Mucosa of stomach (tissue), 1 donor: ENCODE measurements at regions not wholly inside any gene's neighbourhood (a gene's known extent, or its start where the extent isn't known, plus 50 kb on each side); places are given as distances from the start of the nearest gene placed in this dataset.
"Not testable (repeated sequence)": the region's sequence is repeated elsewhere in the genome, so short reads cannot be mapped to it uniquely, and the experiment has no call there.

Experiments used
- H3K27me3 ChIP-seq: one replicate; pipeline ENCODE4 v1.7.0; 2013; ENCODE audit warnings: mild to moderate bottlenecking, low read length; ENCODE audit not compliant: control insufficient read depth, insufficient read depth
- H3K36me3 ChIP-seq: one replicate; pipeline ENCODE4 v1.7.0; 2013; ENCODE audit warnings: low read length; ENCODE audit not compliant: control insufficient read depth, insufficient read depth
- H3K4me1 ChIP-seq: one replicate; pipeline ENCODE4 v1.7.0; 2013; ENCODE audit warnings: mild to moderate bottlenecking, low read length; ENCODE audit not compliant: control insufficient read depth, insufficient read depth
- H3K4me3 ChIP-seq: one replicate; pipeline ENCODE4 v1.7.0; 2013; ENCODE audit warnings: low read length
- H3K9ac ChIP-seq: one replicate; pipeline ENCODE4 v1.7.0; 2013; ENCODE audit warnings: mild to moderate bottlenecking, low read length, moderate library complexity
- H3K9me3 ChIP-seq: one replicate; pipeline ENCODE4 v1.7.0; 2013; ENCODE audit warnings: mild to moderate bottlenecking, low read length, moderate library complexity; ENCODE audit not compliant: control insufficient read depth
- donor health status: Pancreatic carcinoma.

DNA sequence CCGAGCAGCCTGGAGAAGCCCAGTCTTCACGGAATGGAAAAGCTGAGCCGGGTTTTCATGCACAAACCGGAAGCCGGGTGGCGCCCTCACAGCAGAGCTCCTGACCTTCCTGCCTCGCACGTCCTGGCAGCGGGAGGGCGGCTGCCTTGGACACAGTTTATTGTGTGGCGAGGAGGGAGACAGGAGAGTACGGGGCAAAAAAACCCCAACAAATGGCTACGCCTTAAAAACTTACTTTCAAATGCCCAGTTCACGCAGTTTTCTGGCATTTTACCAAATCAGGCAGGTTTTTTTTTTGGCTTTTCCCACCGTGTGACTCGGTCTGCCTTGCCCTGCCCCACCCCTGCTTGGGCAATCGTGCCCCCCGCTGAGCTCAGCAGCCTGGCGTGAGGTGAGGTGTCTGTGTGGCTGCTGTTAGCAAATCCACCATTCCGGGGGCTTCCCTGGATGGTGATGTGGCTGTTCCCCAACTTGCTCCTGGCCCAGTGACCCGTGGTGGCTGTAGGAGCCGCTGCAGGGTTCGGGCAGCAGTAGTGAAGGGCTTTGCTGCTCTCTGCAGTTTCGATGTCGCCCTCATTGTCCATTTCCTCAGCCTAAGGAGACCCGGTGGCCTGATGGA, 187.1 kb upstream of the SULF2 start:
- H3K4me1 ChIP-seq = peaks cover 14% of the 10 kb centered on the region
- H3K27me3 ChIP-seq, H3K9me3 ChIP-seq, H3K9ac ChIP-seq, H3K4me3 ChIP-seq, H3K36me3 ChIP-seq: not testable (repeated sequence)

- Histone ChIP-seq H3K4me3 (no peak overlapping the region), H3K4me1 (peaks cover 14% of the 10 kb centered on the region), H3K9me3 (no peaks in the 10 kb centered on the region), H3K9ac (no peak overlapping the region), H3K36me3 (no peaks in the 10 kb centered on the region), H3K27me3 (no peaks in the 10 kb centered on the region)
Measured at GRCh38 chr20:47971058-47971791, 185.9 kb upstream of the SULF2 start.

GRCh38 chr20:47970282-47970903, 185.1 kb upstream of the SULF2 start:
- Histone ChIP-seq H3K4me1 (peaks cover 14% of the 10 kb centered on the region), H3K27me3 (no peaks in the 10 kb centered on the region), H3K36me3 (no peaks in the 10 kb centered on the region), H3K9me3 (no peaks in the 10 kb centered on the region), H3K9ac (no peak overlapping the region), H3K4me3 (no peak overlapping the region)

- Histone ChIP-seq H3K4me3 (no peak overlapping the region), H3K9ac (no peak overlapping the region), H3K36me3 (no peaks in the 10 kb centered on the region), H3K9me3 (no peaks in the 10 kb centered on the region), H3K27me3 (no peaks in the 10 kb centered on the region), H3K4me1 (peaks cover 14% of the 10 kb centered on the region)
Measured at GRCh38 chr20:47969426-47969825, 184.1 kb upstream of the SULF2 start.

DNA sequence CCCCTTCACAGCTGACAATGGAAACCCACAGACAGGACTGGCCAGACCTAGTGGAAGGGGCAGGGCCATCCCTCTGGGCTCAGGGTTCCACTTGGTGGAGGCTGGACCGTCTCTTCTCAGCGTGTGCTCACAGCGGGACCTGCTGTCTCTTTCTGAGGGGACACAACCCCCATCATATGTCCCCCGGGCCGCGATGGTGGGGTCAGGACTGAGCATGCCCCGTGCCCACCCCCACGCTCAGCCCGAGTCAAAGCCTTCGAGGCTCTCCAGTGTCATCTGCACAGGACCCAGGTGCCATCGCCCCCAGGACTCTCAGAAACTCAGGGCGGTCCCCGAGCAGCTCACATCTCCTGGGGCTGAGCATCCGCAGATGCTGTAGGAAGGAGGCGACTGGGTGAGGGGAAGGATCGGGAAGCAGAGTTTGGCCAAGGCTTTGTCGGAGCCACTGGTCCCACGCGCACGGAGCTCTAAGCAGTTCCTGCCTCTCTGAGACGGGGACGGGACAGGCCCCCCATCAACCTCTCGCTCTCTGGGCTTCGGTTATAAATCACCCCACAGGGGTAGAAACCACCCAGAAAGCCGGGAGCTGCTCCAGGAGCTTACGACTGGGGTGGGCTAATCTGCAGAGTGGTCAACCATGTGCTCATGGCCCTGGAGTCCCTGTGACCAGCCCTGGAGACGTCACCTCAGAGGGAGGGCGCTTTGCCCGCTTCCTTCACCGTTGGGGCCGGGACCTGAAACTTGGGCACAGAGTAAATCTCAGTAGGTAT, 183.4 kb upstream of the SULF2 start:
- no peak overlapping the region for H3K9ac ChIP-seq
- no peaks in the 10 kb centered on the region for H3K36me3 ChIP-seq
- peaks cover 14% of the 10 kb centered on the region for H3K4me1 ChIP-seq
- H3K4me3 ChIP-seq = no peak overlapping the region
- no peaks in the 10 kb centered on the region for H3K27me3 ChIP-seq
- no peaks in the 10 kb centered on the region for H3K9me3 ChIP-seq

DNA sequence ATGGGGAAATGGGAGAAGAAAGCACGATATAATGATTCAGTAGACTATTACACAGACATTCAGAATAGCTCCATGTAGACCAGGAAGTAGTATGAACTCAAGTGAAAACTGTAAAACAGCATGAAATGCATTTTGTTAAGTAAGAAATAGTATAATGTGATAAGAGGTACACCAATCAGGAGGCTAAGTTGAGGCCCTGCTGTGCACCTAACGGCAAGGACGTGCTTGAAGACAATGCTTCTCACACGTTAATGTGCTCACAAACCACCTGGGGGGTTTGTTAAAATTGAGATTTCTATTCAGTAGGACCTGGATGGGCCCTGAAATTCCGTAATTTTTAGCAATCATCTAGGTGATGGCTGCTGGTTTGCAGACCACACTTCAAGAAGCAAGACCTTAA, 178.9 kb upstream of the SULF2 start:
- Histone ChIP-seq H3K4me1 (no peaks in the 10 kb centered on the region), H3K27me3 (no peaks in the 10 kb centered on the region), H3K9ac (no peak overlapping the region), H3K36me3 (no peaks in the 10 kb centered on the region), H3K4me3 (no peak overlapping the region), H3K9me3 (no peaks in the 10 kb centered on the region)

DNA sequence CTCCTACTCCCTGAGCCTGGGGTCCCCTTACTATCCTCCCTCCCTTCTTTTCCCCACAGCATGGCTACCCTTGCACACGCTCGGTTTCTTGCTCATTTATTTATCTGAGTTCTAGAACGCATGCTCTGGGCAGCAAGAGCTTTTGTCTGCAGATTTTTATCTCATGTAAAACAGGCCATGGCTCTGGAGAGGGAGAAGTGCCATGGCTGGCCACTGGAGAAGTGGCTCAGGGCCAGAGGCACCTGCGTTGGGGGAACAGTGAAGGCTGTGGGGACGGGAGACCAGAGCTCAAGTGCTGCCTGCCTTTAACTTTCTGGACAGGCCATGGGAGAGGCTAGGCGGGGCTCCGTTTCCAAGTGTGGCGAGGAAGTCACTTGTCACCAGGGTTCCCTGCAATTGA, 177.7 kb upstream of the SULF2 start:
- Histone ChIP-seq H3K4me1 (no peaks in the 10 kb centered on the region), H3K27me3 (no peaks in the 10 kb centered on the region), H3K9me3 (no peaks in the 10 kb centered on the region), H3K36me3 (no peaks in the 10 kb centered on the region), H3K9ac (no peak overlapping the region), H3K4me3 (no peak overlapping the region)

GRCh38 chr20:47962286-47962963, 177.1 kb upstream of the SULF2 start:
- Histone ChIP-seq H3K36me3 (no peaks in the 10 kb centered on the region), H3K4me1 (no peaks in the 10 kb centered on the region), H3K4me3 (no peak overlapping the region), H3K9ac (no peak overlapping the region), H3K27me3 (no peaks in the 10 kb centered on the region), H3K9me3 (no peaks in the 10 kb centered on the region)

GRCh38 chr20:47960769-47961541, 175.7 kb upstream of the SULF2 start:
- H3K36me3 ChIP-seq = no peaks in the 10 kb centered on the region
- H3K9ac ChIP-seq = no peak overlapping the region
- no peaks in the 10 kb centered on the region for H3K27me3 ChIP-seq
- no peaks in the 10 kb centered on the region for H3K4me1 ChIP-seq
- no peak overlapping the region for H3K4me3 ChIP-seq
- H3K9me3 ChIP-seq = no peaks in the 10 kb centered on the region

DNA sequence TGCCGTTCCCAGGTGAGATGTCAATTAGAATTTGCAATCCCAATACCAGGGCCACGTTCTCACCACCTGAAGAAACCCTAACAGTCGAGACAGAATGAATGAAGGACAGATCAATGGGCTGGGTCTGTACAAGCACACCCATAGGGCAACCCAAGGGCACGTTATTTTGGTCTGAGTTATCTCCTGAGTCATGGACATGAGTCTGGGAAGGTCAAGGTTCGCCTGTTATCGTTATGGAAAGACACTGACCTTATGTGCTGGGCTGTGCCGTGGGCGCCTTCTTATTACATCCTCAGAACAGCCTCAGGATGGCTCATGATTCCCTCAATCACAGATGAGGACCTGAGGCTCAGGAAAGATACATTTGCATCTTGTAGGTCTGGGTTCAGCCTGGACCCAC, 175.0 kb upstream of the SULF2 start:
- H3K4me1 ChIP-seq = no peaks in the 10 kb centered on the region
- no peaks in the 10 kb centered on the region for H3K36me3 ChIP-seq
- H3K4me3 ChIP-seq = no peak overlapping the region
- H3K9ac ChIP-seq = no peak overlapping the region
- H3K27me3 ChIP-seq = no peaks in the 10 kb centered on the region
- no peaks in the 10 kb centered on the region for H3K9me3 ChIP-seq
